Erythroblast (primary cell): ENCODE measurements at regions not wholly inside any gene's neighbourhood (a gene's known extent, or its start where the extent isn't known, plus 50 kb on each side); places are given as distances from the start of the nearest gene placed in this dataset.

Source experiments
- GATA1 ChIP-seq: IDR thresholded peaks from 2 replicates; pipeline ENCODE4 v1.6.1; 2011; ENCODE audit warnings: low read depth, mild to moderate bottlenecking, control low read depth, low read length, moderate library complexity
- POLR2A ChIP-seq: IDR thresholded peaks from 2 replicates; pipeline ENCODE4 v1.6.1; 2011; ENCODE audit warnings: mild to moderate bottlenecking, low read length

- TF ChIP-seq POLR2A = no peak
- TF ChIP-seq GATA1 = no peak
These were observed 251.0 kb downstream of the RHOU start for GRCh38 chr1:228986093-228986904.
